Panc1 (cell line): ENCODE measurements at regions not wholly inside any gene's neighbourhood (a gene's known extent, or its start where the extent isn't known, plus 50 kb on each side); places are given as distances from the start of the nearest gene placed in this dataset.

Source experiments
- CTCF ChIP-seq: fragments of 450-650 bp; IDR thresholded peaks from 2 replicates; pipeline ENCODE4 v1.5.1; 2017; ENCODE audit warnings: mild to moderate bottlenecking
- POLR2AphosphoS5 ChIP-seq: IDR thresholded peaks from 2 replicates; pipeline ENCODE4 v1.6.1; 2012; ENCODE audit warnings: mild to moderate bottlenecking, low read depth, low read length, moderate library complexity
- REST ChIP-seq, 2 experiments: IDR thresholded peaks; 2 replicates each; pipeline ENCODE4 v1.6.1; 2011 to 2012; ENCODE audit warnings: low read depth in 2 of 2, control low read depth in 1 of 2, low read length in 1 of 2, mild to moderate bottlenecking in 1 of 2, moderate library complexity in 1 of 2; ENCODE audit not compliant: insufficient read depth in 1 of 2
- SIN3A ChIP-seq: IDR thresholded peaks from 2 replicates; pipeline ENCODE4 v1.6.1; 2012; ENCODE audit warnings: low read depth, mild to moderate bottlenecking, low read length, moderate library complexity, borderline replicate concordance; ENCODE audit not compliant: insufficient read depth
- TCF7L2 ChIP-seq: IDR thresholded peaks from 2 replicates; pipeline ENCODE4 v1.6.1; 2011; ENCODE audit warnings: mild to moderate bottlenecking, low read depth, low read length, inconsistent platforms

DNA sequence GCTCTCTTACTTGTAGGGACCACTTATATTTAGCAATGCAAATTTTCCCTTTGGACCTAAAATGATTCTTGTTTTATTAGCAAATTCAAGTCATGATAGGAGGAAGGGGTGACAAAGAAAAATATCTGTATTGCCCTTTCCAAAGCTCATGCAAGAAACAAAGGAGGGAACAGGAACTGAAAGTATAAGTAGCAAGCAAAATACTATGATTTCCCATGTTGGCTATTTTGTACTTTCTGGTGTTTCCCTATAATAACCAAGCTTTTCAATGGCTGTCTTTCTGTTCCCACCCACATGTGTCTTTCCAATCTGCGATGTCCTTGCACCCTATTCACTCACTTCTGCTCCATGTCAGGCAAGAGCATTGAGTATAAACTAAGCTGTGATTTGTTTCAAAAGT, 279.7 kb downstream of the RNF144A start:
- TF ChIP-seq CTCF, result no peak
- TF ChIP-seq SIN3A, result no peak
- TF ChIP-seq TCF7L2, result no peak
- no peak for TF ChIP-seq POLR2AphosphoS5
- no peak for TF ChIP-seq REST (IDR thresholded peaks at IDR 0.05; ENCODE audit: insufficient read depth in 1 of 2, low read depth in 2 of 2, low read length in 1 of 2)
